HepG2 (cell line): ENCODE measurements at regions not wholly inside any gene's neighbourhood (a gene's known extent, or its start where the extent isn't known, plus 50 kb on each side); places are given as distances from the start of the nearest gene placed in this dataset.

ENCODE experiments used
- ATAC-seq: fragments of 200-7000 bp; cut with Tn5 transposase; 3 replicates; pipeline ENCODE4 v1.9.1; 2020; ENCODE audit warnings: mild to moderate bottlenecking, moderate library complexity
- BruUV-seq: library from RNA; stranded (reverse); fragments of 400-500 nt; replicated peaks from 2 replicates; lab custom pipeline; 2021; lab: Mats Ljungman, UMichigan
- CTCF ChIA-PET: fragments of 300-600 bp; formaldehyde crosslinking; extraction: SDS; loops from one replicate; lab custom pipeline; 2021; ENCODE audit warnings: low total read pairs, inconsistent platforms, low intra/inter-chr PET ratio; lab: Yijun Ruan, JAX
- POLR2A ChIA-PET: fragments of 350-600 bp; sonication (Branson Sonifier 250); formaldehyde crosslinking; loops from one replicate; lab custom pipeline; 2020; ENCODE audit warnings: antibody characterized with exemption, inconsistent platforms; lab: Yijun Ruan, JAX
- DNase-seq: peaks from one replicate; pipeline ENCODE4 v3.0.0-alpha.2; 2015; ENCODE audit warnings: low spot score
- FAIRE-seq: peaks from 3 replicates; lab custom pipeline; 2011; peaks lifted over from hg19 to GRCh38; lab: Jason Lieb, UNC
- H2AFZ ChIP-seq: one replicate; pipeline ENCODE4 v1.6.1; 2011; ENCODE audit warnings: low read length, inconsistent platforms
- H3K27ac ChIP-seq: fragments of 300-600 bp; 3 replicates; pipeline ENCODE4 v1.8.0; 2011; ENCODE audit warnings: mixed run types, mild to moderate bottlenecking, mixed read lengths, low read length, inconsistent platforms; ENCODE audit not compliant: insufficient read depth; ENCODE audit errors: extremely low read length
- H3K27me3 ChIP-seq, 2 experiments: fragments of 200-600 bp in 1 of 2; 2 replicates in 1 of 2; 3 replicates in 1 of 2; pipeline versions ENCODE4 v1.6.0 to v1.8.0; 2011; ENCODE audit warnings: low read length in 2 of 2, mild to moderate bottlenecking in 2 of 2, moderate library complexity in 2 of 2, inconsistent platforms in 1 of 2; ENCODE audit not compliant: insufficient read depth in 2 of 2, control insufficient read depth in 1 of 2
- H3K36me3 ChIP-seq, 2 experiments: fragments of 200-600 bp in 1 of 2; replicated peaks in 1 of 2; 2 replicates in 1 of 2; 3 replicates in 1 of 2; pipeline versions ENCODE4 v1.5.1 to v1.8.0; 2011; ENCODE audit warnings: low read length in 2 of 2, inconsistent platforms in 1 of 2; ENCODE audit not compliant: insufficient read depth in 2 of 2, control insufficient read depth in 1 of 2
- H3K4me1 ChIP-seq: 2 replicates; pipeline ENCODE4 v1.5.1; 2012; ENCODE audit warnings: low read length, inconsistent platforms; ENCODE audit not compliant: insufficient read depth
- H3K4me2 ChIP-seq: 2 replicates; pipeline ENCODE4 v1.6.0; 2011; ENCODE audit warnings: low read depth, low read length, inconsistent platforms
- H3K4me3 ChIP-seq, 3 experiments: fragments of 200-600 bp in 1 of 3; sonication (generic), shearing (Covaris generic) in 1 of 3; replicated peaks in 1 of 3; 2 replicates each; pipeline ENCODE4 v1.5.1; 2011 to 2016; ENCODE audit warnings: low read length in 3 of 3, inconsistent platforms in 2 of 3, low read depth in 2 of 3, mild to moderate bottlenecking in 2 of 3, control low read depth in 1 of 3, mixed read lengths in 1 of 3; ENCODE audit not compliant: insufficient read depth in 1 of 3
- H3K79me2 ChIP-seq: one replicate; pipeline ENCODE4 v1.6.1; 2011; ENCODE audit warnings: low read length, inconsistent platforms; ENCODE audit not compliant: insufficient read depth
- H3K9ac ChIP-seq: 2 replicates; pipeline ENCODE4 v1.6.0; 2011; ENCODE audit warnings: mild to moderate bottlenecking, low read depth, low read length, inconsistent platforms; ENCODE audit not compliant: insufficient read depth
- H3K9me3 ChIP-seq: 2 replicates; pipeline ENCODE4 v1.5.1; 2012; ENCODE audit warnings: mild to moderate bottlenecking, low read length
- H4K20me1 ChIP-seq: 2 replicates; pipeline ENCODE4 v1.6.0; 2011; ENCODE audit warnings: inconsistent platforms, mild to moderate bottlenecking, low read length, moderate library complexity; ENCODE audit not compliant: insufficient read depth
- ARNT2 ChIP-seq: sonication (generic); formaldehyde crosslinking; IDR thresholded peaks from 2 replicates; pipeline ENCODE4 v1.8.0; 2022; ENCODE audit warnings: mild to moderate bottlenecking, low read depth, missing genetic modification reagents, moderate library complexity
- BRF2 ChIP-seq: sonication (generic); formaldehyde crosslinking; IDR thresholded peaks from 2 replicates; pipeline ENCODE4 v1.8.1; 2022; ENCODE audit warnings: mild to moderate bottlenecking, missing genetic modification reagents
- CEBPB ChIP-seq: IDR thresholded peaks from 2 replicates; pipeline ENCODE4 v1.6.1; 2011; ENCODE audit warnings: low read depth, low read length, improper control_type of control experiment, borderline replicate concordance
- HOXA3 ChIP-seq: sonication (generic); formaldehyde crosslinking; IDR thresholded peaks from 2 replicates; pipeline ENCODE4 v1.5.0; 2020; ENCODE audit warnings: missing genetic modification reagents
- IKZF4 ChIP-seq: sonication (generic); formaldehyde crosslinking; IDR thresholded peaks from 2 replicates; pipeline ENCODE4 v1.5.1; 2020; ENCODE audit warnings: borderline replicate concordance, mild to moderate bottlenecking, low read depth, missing genetic modification reagents; ENCODE audit errors: not compliant biosample characterization
- MAFF ChIP-seq: IDR thresholded peaks from 2 replicates; pipeline ENCODE4 v1.6.1; 2011; ENCODE audit warnings: low read depth, low read length, improper control_type of control experiment
- POLR2A ChIP-seq, 2 experiments: IDR thresholded peaks; 2 replicates each; pipeline ENCODE4 v1.6.1; 2011; ENCODE audit warnings: low read depth in 2 of 2, low read length in 2 of 2, mild to moderate bottlenecking in 1 of 2, moderate library complexity in 1 of 2; ENCODE audit not compliant: insufficient read depth in 1 of 2
- POLR2AphosphoS5 ChIP-seq: IDR thresholded peaks from 2 replicates; pipeline ENCODE4 v1.6.1; 2012; ENCODE audit warnings: low read depth, low read length
- SMARCE1 ChIP-seq: fragments of 450-650 bp; IDR thresholded peaks from 2 replicates; pipeline ENCODE4 v1.6.1; 2017; ENCODE audit warnings: borderline replicate concordance
- TARDBP ChIP-seq: sonication (generic); formaldehyde crosslinking; IDR thresholded peaks from 2 replicates; pipeline ENCODE4 v1.8.0; 2022; ENCODE audit warnings: mild to moderate bottlenecking, missing genetic modification reagents
- TMF1 ChIP-seq: sonication (generic); formaldehyde crosslinking; IDR thresholded peaks from 2 replicates; pipeline ENCODE4 v1.8.1; 2022; ENCODE audit warnings: low read depth, missing genetic modification reagents
- ZFP37 ChIP-seq: sonication (generic); formaldehyde crosslinking; IDR thresholded peaks from 2 replicates; pipeline ENCODE4 v1.4.0; 2020; ENCODE audit warnings: missing genetic modification reagents, borderline replicate concordance
- ZKSCAN1 ChIP-seq: fragments of 150-350 bp; IDR thresholded peaks from 2 replicates; pipeline ENCODE4 v1.6.1; 2014; ENCODE audit warnings: low read length
- ZNF138 ChIP-seq: sonication (generic); formaldehyde crosslinking; IDR thresholded peaks from 2 replicates; pipeline ENCODE4 v1.5.0; 2020; ENCODE audit warnings: mild to moderate bottlenecking, low read depth, missing genetic modification reagents
- ZNF501 ChIP-seq: sonication (generic); formaldehyde crosslinking; IDR thresholded peaks from 2 replicates; pipeline ENCODE4 v1.5.1; 2020; ENCODE audit warnings: mild to moderate bottlenecking, moderate library complexity, missing genetic modification reagents
- ZNF614 ChIP-seq: IDR thresholded peaks from 2 replicates; pipeline ENCODE4 v1.6.1; 2018; ENCODE audit warnings: missing biosample characterization, missing genetic modification reagents, inconsistent platforms, borderline replicate concordance
- ZNF749 ChIP-seq: sonication (generic); formaldehyde crosslinking; IDR thresholded peaks from 2 replicates; pipeline ENCODE4 v1.8.0; 2022; ENCODE audit warnings: mild to moderate bottlenecking, missing genetic modification reagents, moderate library complexity, borderline replicate concordance
- WGBS: methylation state at CpG from one replicate; pipeline ENCODE4 v1.1.6; 2017; ENCODE audit warnings: low lambda C conversion rate; 5-methylcytosine and 5-hydroxymethylcytosine counted together
- in situ Hi-C: cut with HindIII; loops from 2 replicates; pipeline ENCODE4 v1.10.0; 2017; ENCODE audit warnings: low pct_unique_long_range_greater_than_20kb; ENCODE audit not compliant: extremely low pct_ligation_motif_present
- intact Hi-C: fragments of 100-400 bp; cut with micrococcal nuclease; formaldehyde crosslinking; loops from one replicate; pipeline ENCODE4 v1.10.0; 2022; ENCODE audit not compliant: unreplicated experiment

GRCh38 chr2:105473011-105473410 is 74.2 kb upstream of the FHL2 start:
- in situ Hi-C loops = no loop called here

More at GRCh38 chr2:105473011-105473410, 74.2 kb upstream of the FHL2 start:
- Histone ChIP-seq H3K9ac (no peak overlapping the region), H3K36me3 (no peaks in the 10 kb centered on the region), H3K4me2 (no peak overlapping the region), H3K79me2 (no peaks in the 10 kb centered on the region), H3K4me3 (no peak overlapping the region), H4K20me1 (no peaks in the 10 kb centered on the region), H3K4me1 (no peaks in the 10 kb centered on the region), H3K27me3 (peaks cover 2 to 26% of the 10 kb centered on the region in 2 experiments; a peak in 3 of 5 replicates), H2AFZ (no peak overlapping the region), H3K27ac (no peak overlapping the region), H3K9me3 (no peaks in the 10 kb centered on the region)
- ATAC-seq (no peak), FAIRE-seq (no peak), DNase-seq (no peak)
- ChIA-PET CTCF (no interaction called here), POLR2A (no interaction called here)
- 57% methylated on average over 5 of the region's 5 CpGs for WGBS
- no TSS peak for BruUV-seq
- intact Hi-C loops = no loop called here
- TF ChIP-seq ZNF138 (CRISPR knock-in tag) = no peak
- TF ChIP-seq TARDBP (CRISPR knock-in tag) = no peak
- TF ChIP-seq ZFP37 (CRISPR knock-in tag) = no peak
- no peak for TF ChIP-seq MAFF
- no peak for TF ChIP-seq CEBPB
- TF ChIP-seq SMARCE1 = no peak
- no peak for TF ChIP-seq POLR2A (IDR thresholded peaks at IDR 0.05; ENCODE audit: insufficient read depth in 1 of 2, low read depth in 2 of 2, low read length in 2 of 2)
- TF ChIP-seq ZNF749 = no peak
- TF ChIP-seq ZNF614 (CRISPR knock-in tag) = no peak
- TF ChIP-seq ZNF501 (CRISPR knock-in tag) = no peak
- no peak for TF ChIP-seq ZKSCAN1
- no peak for TF ChIP-seq BRF2 (CRISPR knock-in tag)
- TF ChIP-seq ARNT2 (CRISPR knock-in tag) = no peak
- no peak for TF ChIP-seq POLR2AphosphoS5
- no peak for TF ChIP-seq HOXA3
- no peak for TF ChIP-seq IKZF4 (CRISPR knock-in tag)
- no peak for TF ChIP-seq TMF1 (CRISPR knock-in tag)
